CD4-positive, alpha-beta T cell (primary cell): ENCODE measurements at regions not wholly inside any gene's neighbourhood (a gene's known extent, or its start where the extent isn't known, plus 50 kb on each side); places are given as distances from the start of the nearest gene placed in this dataset.

Source experiments
- ATAC-seq: fragments of 200-7000 bp; cut with Tn5 transposase; one replicate; pipeline ENCODE4 v1.10.0; 2022; ENCODE audit warnings: mild to moderate bottlenecking; ENCODE audit not compliant: poor library complexity
- CTCF ChIA-PET: fragments of 350-600 bp; sonication (Branson Sonifier 250); formaldehyde crosslinking; loops from one replicate; lab custom pipeline; 2021; ENCODE audit warnings: antibody characterized with exemption, inconsistent platforms; lab: Charles Lee
- POLR2A ChIA-PET: fragments of 350-600 bp; sonication (Branson Sonifier 250); formaldehyde crosslinking; loops from one replicate; lab custom pipeline; 2021; ENCODE audit warnings: antibody characterized with exemption, inconsistent platforms; lab: Charles Lee
- DNase-seq, 14 experiments: peaks; one replicate each; pipeline ENCODE4 v3.0.0-alpha.2; 2013 to 2020; ENCODE audit warnings: mixed read lengths in 2 of 14
- H3K27ac ChIP-seq, 2 donors: one replicate each; pipeline versions ENCODE4 v1.5.1 to v1.7.0; 2013; ENCODE audit warnings: low read length in 2 of 2, low read depth in 1 of 2, mild to moderate bottlenecking in 1 of 2
- H3K27me3 ChIP-seq, 2 experiments: 1 replicate in 1 of 2; 2 replicates in 1 of 2; pipeline versions ENCODE4 v1.6.1 to v1.7.0; 2013; ENCODE audit warnings: low read length in 2 of 2, control low read depth in 1 of 2, mild to moderate bottlenecking in 1 of 2, moderate library complexity in 1 of 2; ENCODE audit not compliant: insufficient read depth in 2 of 2, control insufficient read depth in 1 of 2
- H3K36me3 ChIP-seq: one replicate; pipeline ENCODE4 v1.6.1; 2013; ENCODE audit warnings: low read length, control low read depth; ENCODE audit not compliant: insufficient read depth
- H3K4me1 ChIP-seq: one replicate; pipeline ENCODE4 v1.6.1; 2013; ENCODE audit warnings: low read length, control low read depth; ENCODE audit not compliant: insufficient read depth
- H3K4me3 ChIP-seq: one replicate; pipeline ENCODE4 v1.5.1; 2013; ENCODE audit warnings: mild to moderate bottlenecking, low read length, moderate library complexity
- H3K9me3 ChIP-seq, 2 experiments: 1 replicate in 1 of 2; 2 replicates in 1 of 2; pipeline versions ENCODE4 v1.6.1 to v1.7.0; 2013; ENCODE audit warnings: low read length in 2 of 2, mild to moderate bottlenecking in 2 of 2, control low read depth in 1 of 2, moderate library complexity in 1 of 2; ENCODE audit not compliant: control insufficient read depth in 1 of 2, insufficient read depth in 1 of 2
- H3K27ac Mint-ChIP-seq: one replicate; pipeline ENCODE4 v1.8.0; 2020; ENCODE audit warnings: mixed read lengths
- H3K27me3 Mint-ChIP-seq: one replicate; pipeline ENCODE4 v1.8.0; 2021; ENCODE audit warnings: mixed read lengths
- H3K36me3 Mint-ChIP-seq: one replicate; pipeline ENCODE4 v1.8.0; 2021; ENCODE audit warnings: low read depth, mixed read lengths
- H3K4me1 Mint-ChIP-seq: one replicate; pipeline ENCODE4 v1.8.0; 2021; ENCODE audit warnings: low read depth, mixed read lengths
- H3K4me3 Mint-ChIP-seq: one replicate; pipeline ENCODE4 v1.8.0; 2020; ENCODE audit warnings: mild to moderate bottlenecking, mixed read lengths
- H3K9me3 Mint-ChIP-seq: one replicate; pipeline ENCODE4 v1.8.0; 2020; ENCODE audit warnings: mixed read lengths
- intact Hi-C, 2 experiments: fragments of 100-400 bp; cut with DNase I in 1 of 2; cut with micrococcal nuclease in 1 of 2; formaldehyde crosslinking; loops; one replicate each; pipeline versions ENCODE4 v1.15.1 to v1.9.0; 2023 to 2025; cut with DNase I, micrococcal nuclease
- TF ChIP-seq, protein P1 (sequence below): fragments of 200-600 bp; IDR thresholded peaks from one replicate; pipeline ENCODE4 v1.8.0; 2022; ENCODE audit warnings: antibody characterized with exemption, mild to moderate bottlenecking

DNA sequence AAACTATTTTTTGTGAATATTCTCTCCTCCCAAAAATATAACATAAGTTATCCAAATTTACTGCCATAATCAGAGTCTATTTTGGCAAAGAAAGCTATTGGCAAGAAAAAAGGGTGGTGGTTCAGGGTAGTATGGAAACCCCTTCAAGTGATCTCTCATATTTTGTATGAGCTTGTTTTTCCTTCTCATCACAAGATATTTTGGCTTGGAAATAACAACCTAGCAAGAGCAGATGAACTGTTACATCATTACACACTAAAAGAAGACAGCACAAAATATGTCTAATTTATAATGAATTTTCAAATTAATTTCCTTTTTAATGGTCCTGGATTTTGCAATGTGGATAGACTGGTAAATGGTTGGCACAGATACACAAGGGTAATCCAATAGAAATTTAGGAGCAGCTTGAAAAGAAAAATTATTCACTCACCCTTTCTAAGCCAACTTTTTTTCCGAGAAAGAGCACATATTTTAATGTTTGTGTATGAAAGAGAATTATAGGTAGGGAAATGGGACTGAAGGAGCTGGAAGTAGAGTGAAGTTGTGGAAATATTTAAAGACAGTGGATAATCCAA, 225.1 kb downstream of the EFNB2 start:
- no peaks in the 10 kb centered on the region for H3K36me3 Mint-ChIP-seq
- DNase-seq = no peak

DNA sequence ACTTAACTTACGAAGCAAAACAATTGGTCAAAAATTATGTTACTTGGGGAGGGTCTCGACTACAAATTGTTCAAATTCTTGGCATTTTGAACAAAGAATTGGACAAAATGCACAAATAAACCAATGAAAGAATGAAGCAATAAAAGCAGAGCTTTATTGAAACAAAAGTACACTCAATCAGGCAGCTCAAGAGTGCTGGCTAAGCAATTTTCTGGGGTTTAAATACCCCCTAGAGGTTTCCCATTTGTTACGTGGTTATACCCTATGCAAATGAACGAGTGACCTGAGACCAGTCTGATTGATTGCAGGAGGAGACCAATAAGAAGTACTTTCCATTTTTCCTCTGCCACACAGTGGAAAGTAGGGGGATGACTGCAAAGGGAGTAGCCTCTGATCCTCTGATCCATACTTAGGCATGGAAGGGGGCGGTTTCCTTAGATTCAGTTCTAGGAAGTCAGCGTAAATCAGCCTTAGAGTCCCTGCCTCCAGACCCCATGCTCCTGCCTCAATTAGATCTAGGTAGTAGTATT, 228.6 kb downstream of the EFNB2 start:
- ChIA-PET POLR2A (no interaction called here), CTCF (no interaction called here)
- TF ChIP-seq, protein P1, sequence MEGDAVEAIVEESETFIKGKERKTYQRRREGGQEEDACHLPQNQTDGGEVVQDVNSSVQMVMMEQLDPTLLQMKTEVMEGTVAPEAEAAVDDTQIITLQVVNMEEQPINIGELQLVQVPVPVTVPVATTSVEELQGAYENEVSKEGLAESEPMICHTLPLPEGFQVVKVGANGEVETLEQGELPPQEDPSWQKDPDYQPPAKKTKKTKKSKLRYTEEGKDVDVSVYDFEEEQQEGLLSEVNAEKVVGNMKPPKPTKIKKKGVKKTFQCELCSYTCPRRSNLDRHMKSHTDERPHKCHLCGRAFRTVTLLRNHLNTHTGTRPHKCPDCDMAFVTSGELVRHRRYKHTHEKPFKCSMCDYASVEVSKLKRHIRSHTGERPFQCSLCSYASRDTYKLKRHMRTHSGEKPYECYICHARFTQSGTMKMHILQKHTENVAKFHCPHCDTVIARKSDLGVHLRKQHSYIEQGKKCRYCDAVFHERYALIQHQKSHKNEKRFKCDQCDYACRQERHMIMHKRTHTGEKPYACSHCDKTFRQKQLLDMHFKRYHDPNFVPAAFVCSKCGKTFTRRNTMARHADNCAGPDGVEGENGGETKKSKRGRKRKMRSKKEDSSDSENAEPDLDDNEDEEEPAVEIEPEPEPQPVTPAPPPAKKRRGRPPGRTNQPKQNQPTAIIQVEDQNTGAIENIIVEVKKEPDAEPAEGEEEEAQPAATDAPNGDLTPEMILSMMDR = no peak
- no peaks in the 10 kb centered on the region for H3K4me1 Mint-ChIP-seq
- no peak overlapping the region for H3K4me3 Mint-ChIP-seq
- DNase-seq (no peak), ATAC-seq (no peak)
- intact Hi-C loops = no loop called here
- Histone ChIP-seq H3K27me3 (no peaks in the 10 kb centered on the region), H3K9me3 (no peaks in the 10 kb centered on the region), H3K4me3 (no peak overlapping the region), H3K4me1 (no peaks in the 10 kb centered on the region), H3K27ac (no peak overlapping the region), H3K36me3 (no peaks in the 10 kb centered on the region)
- H3K9me3 Mint-ChIP-seq = peaks cover 8% of the 10 kb centered on the region
- no peaks in the 10 kb centered on the region for H3K27me3 Mint-ChIP-seq
- H3K36me3 Mint-ChIP-seq = no peaks in the 10 kb centered on the region
- H3K27ac Mint-ChIP-seq = no peak overlapping the region

More for the DNA sequence above, 225.1 kb downstream of the EFNB2 start:
- CTCF ChIA-PET = no interaction called here
- H3K27ac Mint-ChIP-seq = no peak overlapping the region
- Histone ChIP-seq H3K4me3 (no peak overlapping the region), H3K4me1 (no peaks in the 10 kb centered on the region), H3K9me3 (no peaks in the 10 kb centered on the region), H3K27ac (no peak overlapping the region), H3K36me3 (no peaks in the 10 kb centered on the region), H3K27me3 (no peaks in the 10 kb centered on the region)
- no peak for ATAC-seq
- H3K4me1 Mint-ChIP-seq = no peaks in the 10 kb centered on the region
- intact Hi-C loops = no loop called here
- no peaks in the 10 kb centered on the region for H3K27me3 Mint-ChIP-seq
- H3K4me3 Mint-ChIP-seq = no peak overlapping the region
- H3K9me3 Mint-ChIP-seq = peaks cover 2% of the 10 kb centered on the region
- POLR2A ChIA-PET = no interaction called here
- TF ChIP-seq, protein P1 = no peak

DNA sequence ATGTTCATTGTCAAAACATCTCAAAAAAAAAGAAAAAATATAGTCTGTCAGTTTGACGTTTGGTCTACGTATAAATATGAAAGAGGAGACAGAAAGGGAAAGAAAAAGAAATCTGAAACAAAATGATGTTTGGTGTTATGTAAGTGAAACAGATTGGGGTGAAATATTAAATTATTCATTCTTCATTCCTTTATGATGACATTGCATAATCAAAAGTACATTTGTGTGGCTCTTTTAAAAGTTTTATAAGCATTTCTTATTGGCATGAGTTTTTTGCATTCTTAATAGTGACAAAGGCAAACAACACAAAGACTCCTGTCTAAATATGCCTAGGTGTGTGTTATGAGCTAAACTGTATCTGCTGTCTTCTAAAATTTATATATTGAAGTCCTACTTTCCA, 232.6 kb downstream of the EFNB2 start:
- no peaks in the 10 kb centered on the region for H3K4me1 ChIP-seq
- no peaks in the 10 kb centered on the region for H3K9me3 ChIP-seq
- Mint-ChIP-seq H3K4me1 (no peaks in the 10 kb centered on the region), H3K36me3 (no peaks in the 10 kb centered on the region), H3K9me3 (peaks cover 8% of the 10 kb centered on the region), H3K27me3 (no peaks in the 10 kb centered on the region), H3K4me3 (no peak overlapping the region), H3K27ac (no peak overlapping the region)
- intact Hi-C loops = no loop called here
- no peak overlapping the region for H3K27ac ChIP-seq
- DNase-seq (no peak), ATAC-seq (no peak)
- TF ChIP-seq, protein P1 = no peak
- no peak overlapping the region for H3K4me3 ChIP-seq
- H3K36me3 ChIP-seq = no peaks in the 10 kb centered on the region
- CTCF ChIA-PET = no interaction called here
- H3K27me3 ChIP-seq = no peaks in the 10 kb centered on the region
- POLR2A ChIA-PET = no interaction called here
